Right atrium auricular region (tissue), 2 donors: ENCODE measurements at regions not wholly inside any gene's neighbourhood (a gene's known extent, or its start where the extent isn't known, plus 50 kb on each side); places are given as distances from the start of the nearest gene placed in this dataset.
A peak's percentile ranks its signal among the peaks of the same experiment; 100 is the strongest.

Experiments
- DNase-seq: peaks from one replicate; pipeline ENCODE4 v3.0.0-alpha.2; 2019; ENCODE audit warnings: low spot score
- H3K27ac ChIP-seq, 2 donors: fragments of 200-600 bp; sonication (generic); 1 replicate in 1 of 2; 2 replicates in 1 of 2; pipeline ENCODE4 v1.5.1; 2016 to 2019
- H3K27me3 ChIP-seq, 2 donors: fragments of 200-600 bp; sonication (generic); one replicate each; pipeline versions ENCODE4 v1.5.1 to v1.6.0; 2017 to 2019
- H3K36me3 ChIP-seq: fragments of 200-600 bp; sonication (generic); one replicate; pipeline ENCODE4 v1.5.1; 2016
- H3K4me1 ChIP-seq, 2 donors: fragments of 200-600 bp; sonication (generic); one replicate each; pipeline versions ENCODE4 v1.5.1 to v1.6.0; 2017 to 2019
- H3K4me3 ChIP-seq, 2 donors: fragments of 200-600 bp; sonication (generic); 1 replicate in 1 of 2; 2 replicates in 1 of 2; pipeline ENCODE4 v1.5.1; 2017 to 2019; ENCODE audit warnings: mild to moderate bottlenecking in 1 of 2, moderate library complexity in 1 of 2
- H3K9me3 ChIP-seq, 2 donors: fragments of 200-600 bp; sonication (generic); one replicate each; pipeline ENCODE4 v1.5.1; 2019
- CTCF ChIP-seq, 2 donors: fragments of 200-600 bp; sonication (generic); IDR thresholded peaks; one replicate each; pipeline ENCODE4 v1.5.1; 2019; ENCODE audit warnings: antibody characterized with exemption in 2 of 2

GRCh38 chr17:12318571-12319266 lies 298.0 kb downstream of the MAP2K4 start:
- H3K27me3 ChIP-seq = no peaks in the 10 kb centered on the region
- peaks cover 0 to 2% of the 10 kb centered on the region in 2 donors for H3K9me3 ChIP-seq
- peaks cover 0 to 4% of the 10 kb centered on the region in 2 donors for H3K4me1 ChIP-seq
- peak overlapping the region in 1 of 2 donors; percentile 17 for H3K27ac ChIP-seq
- H3K4me3 ChIP-seq = no peak overlapping the region
- DNase-seq = no peak
- no peak for TF ChIP-seq CTCF (IDR thresholded peaks at IDR 0.05)
- H3K36me3 ChIP-seq = no peaks in the 10 kb centered on the region

- H3K27ac ChIP-seq = no peak overlapping the region
- no peak for TF ChIP-seq CTCF (IDR thresholded peaks at IDR 0.05)
- H3K27me3 ChIP-seq = no peaks in the 10 kb centered on the region
These were observed 299.6 kb downstream of the MAP2K4 start for GRCh38 chr17:12320286-12320685.

GRCh38 chr17:12328204-12328603 lies 307.5 kb downstream of the MAP2K4 start:
- Histone ChIP-seq H3K4me1 (no peaks in the 10 kb centered on the region), H3K27me3 (no peaks in the 10 kb centered on the region), H3K36me3 (no peaks in the 10 kb centered on the region), H3K9me3 (peaks cover 0 to 22% of the 10 kb centered on the region in 2 donors), H3K27ac (no peak overlapping the region), H3K4me3 (no peak overlapping the region)
- DNase-seq = no peak
- TF ChIP-seq CTCF (IDR thresholded peaks at IDR 0.05) = no peak

More at GRCh38 chr17:12320286-12320685, 299.6 kb downstream of the MAP2K4 start:
- DNase-seq = no peak
- no peak overlapping the region for H3K4me3 ChIP-seq
- H3K4me1 ChIP-seq = peaks cover 0 to 4% of the 10 kb centered on the region in 2 donors
- H3K36me3 ChIP-seq = no peaks in the 10 kb centered on the region
- H3K9me3 ChIP-seq = no peaks in the 10 kb centered on the region

GRCh38 chr17:12330456-12330855 lies 309.8 kb downstream of the MAP2K4 start:
- no peak overlapping the region for H3K4me3 ChIP-seq
- no peaks in the 10 kb centered on the region for H3K27me3 ChIP-seq
- DNase-seq = no peak
- H3K36me3 ChIP-seq = no peaks in the 10 kb centered on the region
- no peak for TF ChIP-seq CTCF (IDR thresholded peaks at IDR 0.05)
- H3K27ac ChIP-seq = no peak overlapping the region
- H3K4me1 ChIP-seq = no peaks in the 10 kb centered on the region
- H3K9me3 ChIP-seq = peaks cover 0 to 22% of the 10 kb centered on the region in 2 donors

- H3K27ac ChIP-seq = no peak overlapping the region
- H3K27me3 ChIP-seq = no peaks in the 10 kb centered on the region
- H3K4me3 ChIP-seq = no peak overlapping the region
- no peaks in the 10 kb centered on the region for H3K9me3 ChIP-seq
- H3K4me1 ChIP-seq = no peaks in the 10 kb centered on the region
- TF ChIP-seq CTCF (IDR thresholded peaks at IDR 0.05) = no peak
- no peak for DNase-seq
- H3K36me3 ChIP-seq = no peaks in the 10 kb centered on the region
These were observed 320.7 kb downstream of the MAP2K4 start for GRCh38 chr17:12341328-12341727.

GRCh38 chr17:12342161-12342560 lies 321.5 kb downstream of the MAP2K4 start:
- TF ChIP-seq CTCF (IDR thresholded peaks at IDR 0.05) = no peak
- H3K4me3 ChIP-seq = no peak overlapping the region
- H3K4me1 ChIP-seq = no peaks in the 10 kb centered on the region
- DNase-seq = no peak
- H3K27ac ChIP-seq = no peak overlapping the region
- H3K36me3 ChIP-seq = no peaks in the 10 kb centered on the region
- no peaks in the 10 kb centered on the region for H3K9me3 ChIP-seq
- H3K27me3 ChIP-seq = no peaks in the 10 kb centered on the region
